OCI-LY1 (cell line): ENCODE measurements at regions not wholly inside any gene's neighbourhood (a gene's known extent, or its start where the extent isn't known, plus 50 kb on each side); places are given as distances from the start of the nearest gene placed in this dataset.

Experiments used
- EZH2 ChIP-seq: fragments of 200-600 bp; sonication (generic), shearing (Covaris generic); IDR thresholded peaks from 2 replicates; pipeline ENCODE4 v1.8.0; 2017; ENCODE audit warnings: borderline replicate concordance, mixed run types, mild to moderate bottlenecking, antibody characterized with exemption, low read length, moderate library complexity, mixed read lengths
- TF ChIP-seq, protein P1 (sequence below): fragments of 200-600 bp; sonication (generic), shearing (Covaris generic); IDR thresholded peaks from 2 replicates; pipeline ENCODE4 v1.5.1; 2017; ENCODE audit warnings: mild to moderate bottlenecking, antibody characterized with exemption, low read length, moderate library complexity, mixed read lengths

DNA sequence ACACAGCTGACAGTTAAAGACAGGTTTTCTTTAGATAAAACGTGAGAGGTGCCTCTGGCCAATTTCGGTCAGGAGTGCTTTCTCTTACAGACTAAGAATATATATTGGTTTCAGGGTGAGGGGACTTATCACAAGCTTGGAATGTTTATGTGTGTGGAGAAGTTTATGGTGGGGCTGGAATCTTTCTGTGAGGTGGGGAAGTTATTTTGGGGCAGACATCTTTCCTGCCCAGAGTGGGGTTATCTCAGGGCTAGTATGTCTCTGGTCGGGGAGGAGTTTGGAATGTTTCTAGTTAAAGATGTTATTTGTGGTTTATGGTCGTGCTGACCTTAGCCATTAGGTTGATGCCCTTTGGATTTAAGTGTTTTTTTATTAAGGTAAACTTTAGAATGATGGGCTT lies 115.2 kb downstream of the SLC5A7 start:
- no peak for TF ChIP-seq EZH2
- TF ChIP-seq, protein P1, sequence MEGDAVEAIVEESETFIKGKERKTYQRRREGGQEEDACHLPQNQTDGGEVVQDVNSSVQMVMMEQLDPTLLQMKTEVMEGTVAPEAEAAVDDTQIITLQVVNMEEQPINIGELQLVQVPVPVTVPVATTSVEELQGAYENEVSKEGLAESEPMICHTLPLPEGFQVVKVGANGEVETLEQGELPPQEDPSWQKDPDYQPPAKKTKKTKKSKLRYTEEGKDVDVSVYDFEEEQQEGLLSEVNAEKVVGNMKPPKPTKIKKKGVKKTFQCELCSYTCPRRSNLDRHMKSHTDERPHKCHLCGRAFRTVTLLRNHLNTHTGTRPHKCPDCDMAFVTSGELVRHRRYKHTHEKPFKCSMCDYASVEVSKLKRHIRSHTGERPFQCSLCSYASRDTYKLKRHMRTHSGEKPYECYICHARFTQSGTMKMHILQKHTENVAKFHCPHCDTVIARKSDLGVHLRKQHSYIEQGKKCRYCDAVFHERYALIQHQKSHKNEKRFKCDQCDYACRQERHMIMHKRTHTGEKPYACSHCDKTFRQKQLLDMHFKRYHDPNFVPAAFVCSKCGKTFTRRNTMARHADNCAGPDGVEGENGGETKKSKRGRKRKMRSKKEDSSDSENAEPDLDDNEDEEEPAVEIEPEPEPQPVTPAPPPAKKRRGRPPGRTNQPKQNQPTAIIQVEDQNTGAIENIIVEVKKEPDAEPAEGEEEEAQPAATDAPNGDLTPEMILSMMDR, result no peak
